ENCODE measurements at regions not wholly inside any gene's neighbourhood (a gene's known extent, or its start where the extent isn't known, plus 50 kb on each side); places are given as distances from the start of the nearest gene placed in this dataset.
A peak's percentile ranks its signal among the peaks of the same experiment; 100 is the strongest.
"Not testable (repeated sequence)": the region's sequence is repeated elsewhere in the genome, so short reads cannot be mapped to it uniquely, and the experiment has no call there.

DNA sequence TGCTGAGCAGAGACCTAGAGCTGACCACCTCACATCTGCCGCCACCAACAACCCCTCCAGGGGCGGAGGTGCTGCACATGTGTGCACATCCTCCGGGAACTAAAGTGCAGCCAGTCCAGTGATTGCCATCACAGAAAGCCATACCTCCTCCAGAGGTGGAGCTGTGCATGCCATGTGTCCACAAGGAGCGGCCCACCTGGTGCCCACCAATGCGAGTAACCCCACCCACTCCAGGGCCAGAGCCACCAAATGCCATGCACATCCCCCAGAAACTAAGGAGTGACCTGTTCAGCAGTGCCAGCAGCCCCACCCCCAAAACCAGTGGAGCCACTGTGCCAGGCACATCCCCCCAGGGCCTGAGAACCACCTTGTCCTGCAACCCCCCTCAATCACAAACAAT is 557.9 kb downstream of the UQCRFS1 start:
- no peak for DNase-seq

DNA sequence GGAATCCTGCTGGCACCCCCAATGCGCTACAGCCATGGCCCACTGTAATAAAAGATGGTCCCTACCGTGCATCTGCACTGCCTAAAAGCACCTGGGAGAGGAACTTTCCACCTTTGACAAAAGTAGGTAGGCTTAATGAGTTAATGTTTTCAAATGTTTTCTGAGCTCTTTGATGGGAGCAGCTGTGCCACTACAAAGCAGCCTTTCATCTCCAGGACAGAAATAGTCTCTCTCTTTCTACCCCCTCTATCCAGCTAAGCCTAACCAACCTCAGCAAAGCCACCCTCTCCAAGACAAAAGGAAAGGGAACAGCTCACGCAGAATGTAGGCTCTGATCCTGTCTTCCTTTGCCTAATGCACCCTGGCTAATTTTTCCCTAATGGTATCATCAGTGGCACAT is 560.2 kb downstream of the UQCRFS1 start:
- DNase-seq, result no peak

DNA sequence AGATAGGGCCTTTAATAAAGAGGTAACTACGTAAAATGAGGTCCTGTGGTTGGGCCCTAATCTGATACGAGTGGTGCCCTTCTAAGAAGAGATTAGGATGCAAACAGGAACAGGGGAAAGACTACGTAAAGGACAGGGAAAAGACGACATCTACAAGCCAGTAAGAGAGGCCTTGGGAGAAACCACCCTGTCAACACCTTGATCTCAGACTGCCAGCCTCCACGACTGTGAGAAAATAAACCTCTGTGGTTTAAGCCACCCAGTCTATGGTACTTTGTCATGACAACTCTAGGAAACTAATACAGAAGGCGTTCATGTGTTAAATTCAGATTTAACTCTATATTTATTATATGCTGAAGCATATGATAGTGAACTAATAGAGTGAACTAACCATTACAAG is 566.3 kb downstream of the UQCRFS1 start:
- no peak for DNase-seq

DNA sequence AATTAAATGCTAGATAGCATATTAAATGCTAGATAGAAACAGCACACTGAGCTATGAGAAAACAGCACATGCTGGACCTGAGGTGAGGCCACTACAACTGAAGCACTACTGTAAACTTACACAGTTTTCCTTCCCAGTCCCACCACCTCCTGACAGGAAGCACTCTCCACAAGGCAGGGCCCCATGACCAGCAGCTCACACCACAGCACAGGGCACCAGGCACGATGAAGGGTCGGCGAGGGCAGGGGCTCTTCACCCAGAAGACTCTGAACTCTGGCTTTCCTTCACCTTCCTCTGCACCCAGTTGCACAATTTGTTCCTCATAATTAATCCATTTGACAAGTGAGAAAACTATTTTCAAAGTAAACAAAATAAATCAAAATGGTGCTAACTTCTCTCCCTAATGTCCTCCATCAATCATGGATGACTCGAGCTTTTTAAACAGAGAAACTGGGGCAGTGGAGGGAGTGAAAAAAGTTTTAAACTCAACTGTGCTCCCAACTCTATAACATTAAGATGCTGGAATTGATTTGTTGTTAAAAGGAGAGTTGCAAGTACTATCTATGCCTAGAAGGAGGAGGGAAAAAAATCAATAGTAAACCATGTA is 568.7 kb downstream of the UQCRFS1 start:
- no peak for DNase-seq

DNA sequence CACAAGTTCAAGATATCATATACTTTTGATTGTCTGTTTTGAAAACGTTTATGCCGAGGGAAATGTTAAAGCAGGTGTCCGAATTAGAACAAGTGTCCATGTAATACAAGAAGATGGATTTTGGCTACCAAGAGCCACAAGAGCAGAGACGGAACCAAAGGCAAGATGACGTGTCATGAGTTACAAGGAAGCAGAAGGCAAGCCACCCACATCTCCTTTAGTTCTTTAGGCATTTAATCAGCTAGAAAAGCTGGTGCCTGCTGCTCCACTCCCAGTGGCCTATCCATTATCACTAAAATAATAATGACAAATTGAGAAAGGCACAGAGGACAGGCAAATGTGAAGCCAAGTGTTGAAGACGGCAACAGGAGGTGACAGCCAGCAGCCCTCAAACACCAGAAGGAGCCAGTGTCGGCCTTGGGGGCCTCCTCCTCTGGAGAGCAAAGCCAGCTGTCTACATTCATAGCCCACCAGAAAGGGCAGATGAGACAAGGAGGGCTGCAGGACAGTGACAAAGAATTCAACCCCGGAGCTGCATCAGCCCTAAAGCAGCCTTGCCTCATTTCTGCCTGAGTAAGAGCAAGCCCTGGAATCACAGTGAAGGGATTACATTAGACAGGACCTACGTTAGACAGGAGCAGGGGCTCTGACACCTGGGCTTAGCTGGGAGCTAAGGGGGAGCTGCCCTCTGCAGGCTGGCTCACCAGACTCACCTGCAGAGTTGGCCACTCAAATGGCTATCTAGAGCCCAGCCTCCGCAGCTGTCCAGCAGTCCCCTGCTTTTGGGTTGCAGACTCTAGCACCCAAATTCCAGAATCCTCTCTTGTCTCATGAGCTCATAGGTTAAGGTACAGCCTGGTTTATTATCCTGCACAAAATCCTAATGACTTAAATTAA is 569.9 kb downstream of the UQCRFS1 start:
- no peak for DNase-seq

DNA sequence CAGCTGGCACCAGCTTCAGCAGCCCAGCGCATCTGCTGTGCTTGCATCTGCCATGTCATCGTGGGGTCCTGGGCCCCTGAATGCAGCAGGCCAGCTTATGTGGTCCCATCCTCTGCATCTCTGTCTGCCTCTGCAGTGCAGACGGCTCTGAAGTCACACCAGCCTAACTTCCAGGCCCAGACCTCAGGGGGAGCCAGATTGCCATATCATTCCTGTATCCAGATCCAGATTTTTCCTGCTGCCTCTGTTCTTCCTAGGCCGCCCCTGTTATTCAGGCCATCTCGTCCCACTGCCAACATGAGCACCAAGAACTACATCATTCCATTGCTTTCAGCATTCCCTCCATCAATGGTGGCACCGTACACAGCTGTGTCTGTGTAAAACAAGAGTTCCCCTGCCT is 571.6 kb downstream of the UQCRFS1 start:
- DNase-seq, result no peak

DNA sequence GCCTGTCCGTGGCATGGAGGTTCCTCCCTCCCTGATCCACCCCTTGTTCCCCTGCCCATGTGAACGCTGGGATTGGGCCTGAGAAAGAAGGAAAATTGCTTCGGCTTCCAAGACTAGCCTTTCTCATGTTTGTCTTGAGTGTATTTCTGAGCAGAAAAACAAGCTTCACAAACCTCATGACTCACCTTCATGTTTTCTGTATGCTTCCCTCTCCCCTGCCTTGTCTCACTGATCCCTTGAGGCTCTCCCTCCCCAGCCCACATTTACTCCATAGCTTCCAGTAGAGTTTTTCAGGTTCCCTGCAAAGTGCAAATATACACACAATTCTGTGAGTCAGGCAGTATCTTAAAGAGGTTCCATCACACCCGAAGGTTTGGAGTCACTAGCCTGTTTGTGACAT is 572.4 kb downstream of the UQCRFS1 start:
- no peak for DNase-seq

DNA sequence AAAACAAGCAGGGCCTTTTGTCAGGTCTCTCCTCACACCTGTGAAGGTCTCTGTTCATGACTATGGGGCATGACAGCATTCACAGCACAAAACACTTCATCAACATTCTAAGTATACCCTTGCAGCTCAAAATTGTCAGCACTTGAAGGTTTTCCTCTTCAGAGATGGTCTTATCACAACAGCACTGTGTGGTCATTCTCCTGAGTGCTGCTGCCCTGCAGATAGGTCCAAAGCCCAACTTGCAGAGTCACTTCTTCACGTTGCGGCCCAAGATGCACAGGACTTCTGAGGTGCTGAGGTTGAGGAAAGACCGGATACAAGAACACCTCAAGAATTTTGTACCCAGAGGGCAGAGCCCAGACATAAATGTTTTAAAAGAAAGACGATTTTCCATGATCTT is 574.5 kb downstream of the UQCRFS1 start:
- no peak for DNase-seq

DNA sequence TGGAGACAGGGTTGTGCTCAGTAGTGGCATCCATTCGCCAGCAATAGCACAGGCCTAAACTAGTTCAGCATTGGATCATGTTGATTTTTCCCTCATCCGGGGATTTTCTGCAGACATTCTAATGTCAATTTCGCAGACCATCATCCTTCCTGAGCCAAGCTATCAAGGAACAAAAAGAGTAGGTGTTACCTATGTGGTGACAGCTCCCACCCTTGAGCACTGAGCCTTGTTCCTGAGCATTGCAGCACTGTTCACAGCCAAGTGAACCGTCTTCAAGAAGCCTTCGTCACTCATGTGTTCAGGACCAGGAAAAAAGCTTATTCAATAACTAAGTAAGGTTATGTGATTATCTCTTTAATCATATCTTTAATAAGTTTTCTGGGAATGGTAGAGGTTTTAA is 576.2 kb downstream of the UQCRFS1 start:
- DNase-seq, result no peak

DNA sequence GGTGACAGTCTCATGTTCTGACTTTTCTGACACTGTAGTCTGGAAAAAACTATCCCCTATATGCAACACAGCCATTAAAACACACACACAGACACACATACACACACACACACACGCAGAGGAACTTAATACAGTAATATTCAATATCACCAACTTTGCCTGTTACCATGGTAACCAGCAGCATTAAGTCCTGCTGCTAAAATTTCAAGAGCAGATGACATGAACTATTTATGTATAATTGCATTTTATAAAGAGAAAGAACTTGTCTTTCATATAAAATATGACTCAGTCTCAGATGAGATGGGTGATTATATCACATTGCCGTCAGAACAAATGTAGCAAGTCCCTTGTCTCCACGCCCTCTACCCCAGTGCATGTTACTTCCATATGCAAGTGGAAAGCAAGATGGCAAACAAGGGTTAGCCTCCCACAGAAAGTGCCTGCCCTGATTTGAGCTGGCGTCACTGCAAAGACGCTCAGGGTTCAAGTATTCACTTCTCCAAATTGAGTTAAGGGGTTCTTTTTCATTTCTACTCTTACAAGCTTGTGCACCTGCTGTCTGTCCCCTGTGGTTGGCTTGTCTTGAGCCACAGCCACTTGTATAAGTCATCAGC is 576.8 kb downstream of the UQCRFS1 start:
- DNase-seq, result no peak

DNA sequence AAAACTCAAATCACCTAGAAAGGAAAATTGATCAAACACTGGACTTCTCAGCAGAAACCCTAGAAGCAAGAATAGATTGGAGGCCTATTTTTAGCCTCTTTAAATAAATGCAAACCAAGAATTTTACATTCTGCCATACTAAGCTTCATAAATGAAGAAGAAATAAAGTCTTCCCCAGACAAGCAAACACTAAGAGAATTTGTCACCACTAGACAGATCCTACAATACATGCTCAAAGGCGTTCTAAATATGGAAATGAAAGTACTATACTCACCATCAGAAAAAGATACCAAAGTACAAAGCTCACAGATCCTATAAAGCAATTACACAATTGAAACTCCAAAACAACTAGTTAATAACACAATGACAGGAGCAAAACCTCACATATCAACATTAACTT is 578.1 kb downstream of the UQCRFS1 start:
- no peak for DNase-seq

DNA sequence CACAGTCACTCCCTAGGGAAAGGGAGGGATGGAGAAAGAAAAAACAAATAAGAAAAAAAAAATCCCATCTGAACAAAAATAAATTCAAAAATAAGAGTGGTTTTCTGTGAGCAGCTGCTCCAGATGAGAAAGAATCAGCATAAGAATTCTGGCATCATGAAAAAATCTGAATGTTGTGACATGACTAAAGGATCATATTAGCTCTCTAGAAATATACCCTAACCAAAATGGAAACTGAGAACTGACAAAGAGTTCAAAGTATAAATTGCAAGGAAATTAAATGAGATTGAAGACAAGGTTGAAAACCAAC is 579.0 kb downstream of the UQCRFS1 start:
- DNase-seq, result no peak

DNA sequence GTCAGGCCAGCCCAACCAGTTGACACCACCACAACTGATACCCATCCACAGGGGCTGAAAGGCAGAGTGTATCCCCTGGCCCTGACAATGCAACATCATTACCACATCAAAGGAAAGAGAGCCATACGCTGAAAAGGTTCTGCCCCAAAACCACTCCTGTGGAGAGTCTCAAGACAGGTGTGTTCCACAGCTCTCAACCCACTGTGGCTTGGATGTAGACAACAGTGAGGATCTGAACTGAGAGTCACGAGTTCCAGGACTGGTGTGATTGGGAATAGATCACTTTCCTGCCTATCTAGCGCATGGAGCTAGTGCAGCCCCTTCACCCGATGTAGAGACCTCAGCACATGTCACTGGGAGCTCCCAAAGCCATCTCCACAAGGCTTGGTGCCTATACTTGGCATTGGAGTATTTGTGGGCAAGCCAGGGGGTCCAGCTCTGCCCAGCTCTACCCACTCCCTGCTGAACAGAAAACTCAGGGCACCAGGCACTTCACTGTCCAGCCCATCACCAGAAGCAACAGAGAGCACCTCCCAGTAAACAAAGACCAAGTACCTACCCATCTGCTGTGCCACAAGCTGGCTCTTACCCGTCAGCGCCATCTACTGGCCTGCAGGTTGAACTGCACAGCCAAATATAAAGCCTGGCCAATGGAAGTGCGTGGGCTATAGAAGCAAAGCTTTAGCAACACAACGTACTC is 579.5 kb downstream of the UQCRFS1 start:
- peak; percentile 36 for DNase-seq

DNA sequence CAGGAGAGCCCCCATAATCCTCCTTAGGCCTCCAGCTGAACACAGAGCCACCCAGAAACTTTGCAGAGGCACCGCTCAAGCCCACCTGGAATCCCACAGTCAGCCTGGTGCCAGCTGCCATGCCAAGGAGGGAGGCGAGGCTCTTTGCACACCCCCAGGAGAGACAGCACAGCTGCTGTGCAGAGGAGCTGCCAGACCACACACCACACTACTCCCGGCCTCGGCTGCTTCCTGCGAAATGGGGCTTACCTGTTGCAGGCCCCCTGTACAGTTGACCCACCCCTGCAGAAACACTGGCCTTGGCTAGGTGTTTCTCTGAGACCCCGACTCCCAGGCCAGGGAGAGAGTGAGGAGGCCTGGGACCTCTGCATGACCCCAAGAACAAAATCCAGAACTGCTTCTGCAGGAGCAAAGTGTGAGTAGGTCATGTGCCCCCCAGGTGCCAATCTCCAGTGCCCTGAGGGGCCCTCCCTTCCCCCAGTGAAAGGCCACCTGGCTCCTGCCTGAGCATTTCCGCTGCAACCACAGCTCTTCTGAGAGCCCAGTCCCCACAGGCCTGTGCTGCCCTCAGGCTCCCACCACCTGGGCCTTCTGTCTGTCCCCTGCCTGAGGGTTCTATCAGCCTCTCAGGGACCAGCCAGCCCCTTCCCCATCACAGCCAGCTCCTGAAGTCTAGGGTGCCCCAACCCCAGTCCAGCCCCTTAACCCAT is 580.4 kb downstream of the UQCRFS1 start:
- no peak for DNase-seq

DNA sequence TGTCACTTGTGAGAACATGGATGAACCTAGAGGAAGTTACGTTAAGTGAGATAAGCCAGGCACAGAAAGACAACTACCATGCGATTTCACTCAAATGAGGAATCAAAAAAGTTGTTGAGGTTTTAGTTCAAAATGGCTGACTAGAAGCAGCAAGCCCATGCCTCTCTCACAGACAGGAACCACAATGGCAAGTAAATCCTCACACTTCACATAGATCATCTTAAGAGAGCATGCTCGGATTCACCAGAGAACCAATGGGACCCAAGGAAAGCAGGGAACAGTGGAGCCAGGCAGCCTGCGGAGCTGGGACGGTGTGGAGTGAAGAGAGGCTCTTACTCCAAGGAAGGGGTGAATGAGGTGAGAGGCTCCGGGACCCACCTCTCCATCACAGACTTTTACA is 581.0 kb downstream of the UQCRFS1 start:
- no peak for DNase-seq

DNA sequence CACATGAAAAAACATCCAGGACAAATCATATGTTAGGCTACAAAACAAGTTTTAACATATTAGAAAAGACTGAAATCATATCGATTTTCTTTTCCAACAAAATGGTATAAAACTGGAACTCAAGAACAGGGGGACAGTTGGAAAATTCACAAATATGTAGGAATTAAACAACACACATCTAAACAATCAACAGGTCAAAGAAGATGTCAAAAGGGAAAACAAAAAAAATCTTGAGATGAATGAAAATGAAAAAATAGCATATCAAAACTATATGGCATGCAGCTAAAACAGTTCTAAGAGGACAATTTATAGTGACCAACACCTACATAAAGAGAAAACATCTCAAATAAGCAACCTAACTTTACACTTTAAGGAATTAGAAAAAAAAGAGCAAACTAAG is 585.3 kb downstream of the UQCRFS1 start:
- no peak for DNase-seq

DNA sequence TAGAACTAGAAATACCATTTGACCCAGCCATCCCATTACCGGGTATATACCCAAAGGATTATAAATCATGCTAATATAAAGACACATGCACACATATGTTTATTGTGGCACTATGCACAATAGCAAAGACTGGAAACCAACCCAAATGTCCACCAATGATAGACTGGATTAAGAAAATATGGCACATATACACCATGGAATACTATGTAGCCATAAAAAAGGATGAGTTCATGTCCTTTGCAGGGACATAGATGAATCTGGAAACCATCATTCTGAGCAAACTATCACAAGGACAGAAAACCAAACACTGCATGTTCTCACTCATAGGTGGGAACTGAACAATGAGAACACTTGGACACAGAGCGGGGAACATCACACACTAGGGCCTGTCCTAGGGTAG is 586.5 kb downstream of the UQCRFS1 start:
- DNase-seq, result not testable (repeated sequence)

DNA sequence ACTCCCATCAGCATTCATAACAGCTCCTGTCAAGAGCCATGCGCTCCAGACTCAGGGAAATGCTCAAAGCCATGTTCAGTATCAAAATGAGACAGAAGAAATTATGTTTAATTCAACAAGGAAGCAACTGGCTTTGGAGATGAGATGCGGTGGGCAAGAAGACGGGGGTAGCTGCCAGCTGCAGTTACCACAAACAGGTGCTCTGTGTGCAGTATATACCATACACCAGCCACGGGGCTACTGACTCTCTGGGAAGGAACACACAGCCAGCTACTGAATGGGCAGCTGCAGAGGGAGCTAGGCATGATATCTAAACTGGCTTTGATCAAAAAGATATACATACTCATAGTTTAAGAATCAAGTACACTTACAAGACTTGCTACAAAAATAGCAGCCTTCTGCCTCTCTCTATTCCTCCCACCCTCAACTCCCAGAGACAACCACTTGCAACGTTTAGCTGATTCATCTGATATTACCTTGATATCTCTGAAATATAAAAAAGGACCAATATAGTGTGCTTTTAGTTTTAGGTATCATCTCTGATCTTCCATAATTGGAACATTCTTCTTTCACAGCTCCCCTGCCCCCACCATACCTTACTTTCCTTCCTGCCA is 593.0 kb downstream of the UQCRFS1 start:
- no peak for DNase-seq

DNA sequence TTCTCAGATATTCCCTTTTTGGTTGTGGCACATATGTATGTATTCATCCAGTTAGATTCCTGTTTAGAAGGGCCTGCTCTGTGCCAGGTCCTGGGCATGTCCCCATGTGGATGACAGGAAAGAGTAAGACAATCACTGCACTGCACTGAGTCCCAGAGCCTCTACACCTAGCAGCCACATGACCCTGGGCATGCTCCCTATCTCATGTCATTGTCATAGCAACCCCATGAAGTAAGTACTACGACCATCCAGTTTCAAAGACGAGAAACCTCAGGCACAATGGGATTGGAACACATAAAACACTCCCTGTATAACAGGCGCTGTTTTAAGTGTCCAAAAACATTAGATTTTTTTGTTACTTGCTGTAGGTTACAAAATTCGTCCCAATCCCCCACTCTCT is 594.4 kb downstream of the UQCRFS1 start:
- DNase-seq, result no peak

DNA sequence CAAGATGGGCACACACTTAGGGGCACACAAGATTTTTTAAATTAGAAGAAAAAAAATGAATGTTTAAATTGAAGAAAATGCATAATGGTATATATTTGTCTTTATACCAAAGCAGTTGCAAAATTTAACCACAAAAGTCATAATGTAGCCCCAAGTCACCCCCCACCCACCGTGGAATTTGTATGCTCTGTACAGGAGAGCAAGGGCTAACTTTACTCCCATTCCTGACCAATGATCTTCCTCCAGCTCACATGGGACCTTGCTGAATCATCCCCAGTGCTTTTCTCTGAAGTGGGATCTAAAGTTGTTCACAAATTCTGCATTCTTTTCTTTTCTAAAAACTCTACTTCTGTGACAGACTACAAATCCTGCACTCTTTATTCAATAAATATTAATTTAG is 597.0 kb downstream of the UQCRFS1 start:
- DNase-seq, result no peak

DNA sequence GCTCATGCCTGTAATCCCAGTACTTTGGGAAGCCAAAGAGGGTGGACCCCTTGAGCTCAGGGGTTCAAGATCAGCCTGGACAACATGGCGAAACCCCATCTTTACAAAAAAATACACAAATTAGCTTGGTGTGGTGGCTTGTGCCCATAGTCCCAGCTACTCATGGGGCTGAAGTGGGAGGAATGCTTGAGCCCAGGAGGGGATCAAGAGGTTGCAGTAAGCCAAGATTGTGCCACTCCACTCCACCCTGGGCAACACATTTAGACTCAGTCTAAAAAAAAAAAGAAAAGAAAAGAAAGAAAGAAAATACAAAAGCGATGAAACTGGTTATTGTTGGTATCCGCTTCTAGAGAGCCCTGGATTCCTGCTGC is 597.4 kb downstream of the UQCRFS1 start:
- no peak for DNase-seq

DNA sequence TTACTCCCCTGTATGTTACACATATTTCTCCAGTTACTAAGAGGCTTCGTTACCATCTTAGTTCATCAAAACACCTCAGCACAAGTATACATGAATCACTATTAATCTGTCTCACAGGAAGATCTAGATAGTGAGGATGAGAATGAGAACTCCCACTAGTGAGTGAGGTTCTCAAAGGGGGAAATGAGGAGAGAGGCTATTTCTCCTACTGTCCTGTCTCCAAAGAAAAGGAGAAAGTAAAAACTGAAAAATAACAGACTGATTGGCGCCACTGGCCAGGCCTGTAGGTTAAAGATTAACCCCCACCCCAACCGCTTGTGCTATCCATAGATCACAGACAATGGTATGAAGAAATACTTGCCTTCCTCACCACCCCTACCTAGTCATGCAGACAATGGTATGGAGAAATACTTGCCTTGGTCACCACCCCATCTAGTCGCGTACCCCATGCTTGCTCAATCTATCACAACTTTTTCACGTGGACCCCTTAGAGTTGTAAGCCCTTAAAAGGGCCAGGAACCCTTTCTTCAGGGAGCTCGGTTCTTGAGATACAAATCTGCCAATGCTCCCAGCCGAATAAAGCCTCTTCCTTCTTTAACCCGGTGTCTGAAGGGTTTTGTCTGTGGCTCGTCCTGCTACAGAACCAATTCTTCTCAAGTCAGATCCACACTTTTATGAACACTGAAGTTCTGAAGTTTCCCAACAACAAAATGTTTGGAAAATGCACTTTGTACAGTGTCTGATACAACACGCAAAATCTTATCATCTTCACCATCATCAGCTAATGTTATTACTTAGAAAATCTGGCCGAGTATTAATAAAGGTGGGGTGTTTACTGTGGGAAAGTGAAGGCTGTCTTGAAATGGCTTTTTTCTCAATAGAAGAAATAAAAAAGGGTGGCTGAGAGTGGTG is 598.1 kb downstream of the UQCRFS1 start:
- DNase-seq, result no peak
